ENCODE measurements at regions not wholly inside any gene's neighbourhood (a gene's known extent, or its start where the extent isn't known, plus 50 kb on each side); places are given as distances from the start of the nearest gene placed in this dataset.
"Not testable (repeated sequence)": the region's sequence is repeated elsewhere in the genome, so short reads cannot be mapped to it uniquely, and the experiment has no call there.

DNA sequence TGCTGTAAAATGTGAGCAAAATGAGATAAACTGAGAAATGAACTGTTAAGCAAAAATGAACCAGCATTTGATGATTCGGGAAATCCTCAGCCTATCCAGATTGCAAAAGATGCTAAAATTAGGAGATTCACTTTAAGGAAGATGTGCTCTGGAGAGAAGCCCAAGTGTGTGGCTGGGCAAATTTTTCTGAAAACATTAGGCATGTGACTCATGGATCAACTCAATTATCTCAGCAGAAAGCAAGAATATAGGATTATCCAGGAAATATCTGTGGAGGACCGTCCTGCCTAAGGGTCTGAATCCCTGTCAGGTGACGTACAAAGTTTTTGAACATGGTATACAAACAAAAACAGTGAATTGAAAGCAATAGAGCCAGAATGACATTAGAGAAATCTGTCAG, 1268.3 kb upstream of the TMEFF2 start:
- DNase-seq (ENCODE audit: low spot score), result no peak
- TF ChIP-seq CTCF (IDR thresholded peaks at IDR 0.05; ENCODE audit: extremely low read depth, missing control alignments), result no peak

- no peak for DNase-seq (ENCODE audit: low spot score)
- TF ChIP-seq CTCF (IDR thresholded peaks at IDR 0.05; ENCODE audit: extremely low read depth, missing control alignments), result no peak
Observed at GRCh38 chr2:193462411-193462810, 1267.7 kb upstream of the TMEFF2 start.

DNA sequence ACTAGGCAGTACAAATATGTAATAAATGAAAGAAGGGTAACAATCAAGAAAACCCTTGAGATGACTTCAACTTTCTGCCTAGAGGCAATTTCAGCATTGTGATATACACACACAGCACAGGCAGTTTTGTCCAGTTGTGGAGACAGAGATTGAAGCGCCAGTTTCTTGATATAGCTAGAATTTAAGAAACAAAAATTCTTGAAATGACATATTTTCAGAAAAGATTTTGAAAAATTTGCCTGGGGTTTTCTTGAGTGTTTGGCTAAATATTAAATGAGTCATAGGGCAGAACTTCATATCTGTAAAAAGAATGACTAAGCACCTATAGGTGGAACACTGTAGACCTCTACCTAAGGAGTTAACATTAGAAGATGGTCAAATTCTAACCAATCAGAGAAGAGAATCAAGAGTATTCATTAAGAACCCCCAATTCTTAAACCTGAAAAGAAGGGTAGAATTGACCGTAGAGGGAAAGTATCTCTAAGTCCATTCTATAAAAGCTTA, 1266.8 kb upstream of the TMEFF2 start:
- TF ChIP-seq CTCF (IDR thresholded peaks at IDR 0.05; ENCODE audit: extremely low read depth, missing control alignments), result no peak
- DNase-seq (ENCODE audit: low spot score), result no peak

DNA sequence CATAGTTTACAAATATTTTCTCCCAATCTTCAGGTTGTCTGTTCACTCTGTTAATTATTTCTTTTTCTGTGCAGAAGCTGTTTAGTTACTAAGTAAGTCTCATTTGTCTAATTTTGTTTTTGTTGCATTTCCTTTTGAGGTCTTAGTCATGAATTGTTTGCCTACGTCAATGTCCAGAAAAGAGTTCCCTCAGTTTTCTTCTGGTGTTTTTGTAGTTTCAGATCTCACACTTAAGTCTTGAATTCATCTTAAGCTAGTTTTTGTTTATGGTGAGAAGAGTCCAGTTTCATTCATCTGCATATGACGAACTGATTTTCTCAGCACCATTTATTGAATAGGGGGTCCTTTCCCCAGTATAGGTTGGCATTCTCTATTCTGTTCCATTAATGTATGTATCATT, 1252.2 kb upstream of the TMEFF2 start:
- no peak for TF ChIP-seq CTCF (IDR thresholded peaks at IDR 0.05; ENCODE audit: extremely low read depth, missing control alignments)
- DNase-seq (ENCODE audit: low spot score), result no peak

DNA sequence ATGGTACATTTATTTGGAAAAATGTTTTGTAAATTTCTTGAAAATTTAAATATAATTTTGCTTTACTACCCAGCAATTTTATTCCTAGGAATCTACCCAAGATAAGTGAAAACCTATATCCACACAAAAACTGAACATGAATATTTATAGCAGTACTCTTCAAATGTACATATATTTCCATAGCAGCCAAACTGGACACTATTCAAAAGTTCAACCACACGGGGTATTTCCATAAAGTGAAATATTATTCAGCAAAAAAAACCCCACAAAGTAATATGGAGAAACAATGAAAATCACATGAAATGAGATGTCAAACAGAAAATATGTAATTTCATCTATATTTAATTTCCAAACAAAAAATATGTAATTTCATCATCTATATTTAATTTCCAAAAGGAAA, 1247.6 kb upstream of the TMEFF2 start:
- DNase-seq (ENCODE audit: low spot score), result no peak
- no peak for TF ChIP-seq CTCF (IDR thresholded peaks at IDR 0.05; ENCODE audit: extremely low read depth, missing control alignments)

DNA sequence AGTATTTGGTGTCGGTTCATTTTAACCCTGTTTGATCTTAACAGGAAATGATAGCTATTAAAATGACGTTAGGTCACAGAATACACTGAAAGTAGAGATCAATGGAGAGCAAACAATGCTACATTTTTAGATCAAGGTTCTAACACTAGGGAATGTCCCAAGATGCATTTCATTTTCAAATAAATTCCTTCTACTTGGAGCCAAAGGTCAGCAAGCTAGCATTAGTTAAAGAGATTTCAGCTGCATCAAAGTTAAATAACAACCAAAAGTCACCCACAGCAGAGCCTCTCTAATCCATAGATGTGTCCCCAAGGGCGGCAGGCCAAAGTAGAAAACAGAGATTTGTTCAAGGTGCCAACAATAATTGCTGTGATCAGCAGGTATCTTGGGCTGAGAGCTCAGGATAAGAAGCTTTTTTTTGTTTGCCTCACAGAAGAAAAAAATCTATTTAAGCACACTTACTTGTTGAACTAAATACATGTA, 1233.6 kb upstream of the TMEFF2 start:
- DNase-seq (ENCODE audit: low spot score), result no peak
- no peak for TF ChIP-seq CTCF (IDR thresholded peaks at IDR 0.05; ENCODE audit: extremely low read depth, missing control alignments)

- not testable (repeated sequence) for DNase-seq (ENCODE audit: low spot score)
Observed at GRCh38 chr2:193412368-193412767, 1217.6 kb upstream of the TMEFF2 start.

DNA sequence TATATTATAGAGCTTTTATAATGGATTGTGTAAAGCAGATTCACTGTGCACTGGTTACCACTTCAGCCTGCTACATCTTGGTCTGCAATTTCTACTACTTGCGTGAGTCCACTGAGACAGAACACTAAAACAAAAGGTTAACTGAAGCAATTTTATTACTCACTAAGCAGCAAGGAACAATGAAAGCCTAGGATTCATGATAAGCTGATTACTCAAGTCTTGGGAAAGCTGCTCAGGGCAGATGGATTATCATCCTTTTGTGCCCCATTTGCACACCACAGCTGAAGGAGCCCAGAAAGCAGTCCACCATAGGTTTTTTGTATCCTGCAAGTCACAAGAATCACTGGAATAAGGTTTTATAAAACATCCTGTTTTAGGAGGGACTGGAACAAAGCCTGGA, 1215.2 kb upstream of the TMEFF2 start:
- no peak for DNase-seq (ENCODE audit: low spot score)

More for the DNA sequence above, 1215.2 kb upstream of the TMEFF2 start:
- TF ChIP-seq CTCF (IDR thresholded peaks at IDR 0.05; ENCODE audit: extremely low read depth, missing control alignments), result no peak

Data from GM20000 (cell line).